NCI-H1417 treated with DMSO at 0.1 percent for 48 hours (cell line): ENCODE measurements at regions not wholly inside any gene's neighbourhood (a gene's known extent, or its start where the extent isn't known, plus 50 kb on each side); places are given as distances from the start of the nearest gene placed in this dataset.
"Not testable (repeated sequence)": the region's sequence is repeated elsewhere in the genome, so short reads cannot be mapped to it uniquely, and the experiment has no call there.

Experiments
- DNase-seq: peaks from one replicate; lab custom pipeline; 2025; lab: John Stamatoyannopoulos, UW

- DNase-seq = no peak
Measured at GRCh38 chr5:125863579-125863978, 559.6 kb upstream of the GRAMD2B start.

GRCh38 chr5:125865166-125865815 lies 557.9 kb upstream of the GRAMD2B start:
- no peak for DNase-seq

GRCh38 chr5:125868036-125868435 lies 555.2 kb upstream of the GRAMD2B start:
- DNase-seq = no peak

GRCh38 chr5:125870256-125870655 lies 553.0 kb upstream of the GRAMD2B start:
- peak; percentile 0 for DNase-seq

- no peak for DNase-seq
Measured at GRCh38 chr5:125874057-125874456, 549.2 kb upstream of the GRAMD2B start.

GRCh38 chr5:125874717-125875116 lies 548.5 kb upstream of the GRAMD2B start:
- DNase-seq = no peak

- no peak for DNase-seq
Measured at GRCh38 chr5:125877248-125877647, 546.0 kb upstream of the GRAMD2B start.

GRCh38 chr5:125882061-125882460 lies 541.1 kb upstream of the GRAMD2B start:
- no peak for DNase-seq

GRCh38 chr5:125883223-125883622 lies 540.0 kb upstream of the GRAMD2B start:
- no peak for DNase-seq

- DNase-seq = no peak
Measured at GRCh38 chr5:125888358-125888757, 534.9 kb upstream of the GRAMD2B start.

- DNase-seq = no peak
Measured at GRCh38 chr5:125890511-125890931, 532.7 kb upstream of the GRAMD2B start.

- DNase-seq = no peak
Measured at GRCh38 chr5:125891061-125891725, 532.0 kb upstream of the GRAMD2B start.

GRCh38 chr5:125894383-125894782 lies 528.8 kb upstream of the GRAMD2B start:
- no peak for DNase-seq

- DNase-seq = no peak
Measured at GRCh38 chr5:125896368-125896767, 526.8 kb upstream of the GRAMD2B start.

GRCh38 chr5:125897089-125897488 lies 526.1 kb upstream of the GRAMD2B start:
- DNase-seq = no peak

GRCh38 chr5:125898851-125899405 lies 524.3 kb upstream of the GRAMD2B start:
- DNase-seq = no peak

- DNase-seq = no peak
Measured at GRCh38 chr5:125912028-125912427, 511.2 kb upstream of the GRAMD2B start.

- no peak for DNase-seq
Measured at GRCh38 chr5:125913200-125913599, 510.0 kb upstream of the GRAMD2B start.

GRCh38 chr5:125914471-125914870 lies 508.7 kb upstream of the GRAMD2B start:
- DNase-seq = no peak

- not testable (repeated sequence) for DNase-seq
Measured at GRCh38 chr5:125923958-125924357, 499.3 kb upstream of the GRAMD2B start.

- DNase-seq = no peak
Measured at GRCh38 chr5:125926172-125926571, 497.0 kb upstream of the GRAMD2B start.

GRCh38 chr5:125928663-125929062 lies 494.5 kb upstream of the GRAMD2B start:
- no peak for DNase-seq

- DNase-seq = no peak
Measured at GRCh38 chr5:125950012-125950615, 473.1 kb upstream of the GRAMD2B start.
